ENCODE measurements at regions not wholly inside any gene's neighbourhood (a gene's known extent, or its start where the extent isn't known, plus 50 kb on each side); places are given as distances from the start of the nearest gene placed in this dataset.

DNA sequence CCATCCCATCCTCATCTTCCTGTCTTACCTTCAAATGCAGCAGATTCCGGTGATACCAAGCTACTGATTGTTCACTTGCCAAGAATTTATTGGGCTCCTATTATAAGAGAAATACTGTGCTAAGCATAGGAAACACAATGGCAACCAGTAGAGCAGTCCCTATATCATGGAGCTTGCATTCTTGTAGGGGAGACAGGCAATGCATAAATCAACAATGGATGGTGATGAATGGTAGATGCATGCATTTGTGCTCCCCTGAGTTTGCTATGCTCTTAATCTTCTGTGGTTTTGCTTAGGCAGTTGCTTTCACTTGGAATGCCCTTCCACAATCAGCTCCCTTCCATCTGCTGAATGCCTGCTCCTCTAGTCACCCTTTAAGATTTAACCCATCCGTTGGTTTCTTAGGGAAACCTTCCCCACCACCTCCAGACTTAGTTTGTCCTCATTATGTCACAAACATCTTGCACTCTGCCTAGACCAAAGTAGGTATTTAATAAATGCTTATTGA lies 200.2 kb upstream of the TOX3 start:
- no peak for DNase-seq

DNA sequence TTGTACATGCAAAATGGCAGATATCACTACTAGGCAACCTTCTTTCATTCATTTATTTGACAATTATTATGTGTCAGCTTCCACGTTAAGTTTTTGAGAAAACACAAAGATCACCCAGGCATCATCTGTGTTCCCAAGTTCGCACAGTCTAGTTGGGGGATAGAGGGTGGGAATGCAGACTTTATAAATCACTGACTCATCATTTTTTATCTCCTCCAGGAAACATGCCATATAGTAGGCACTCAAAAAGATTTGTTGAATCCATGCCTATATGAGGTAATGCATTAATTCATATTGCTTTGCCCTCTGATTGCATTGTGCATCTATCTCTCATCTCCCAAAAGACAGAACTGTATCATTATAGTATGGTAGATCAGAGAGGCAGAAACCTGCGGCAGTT lies 196.8 kb upstream of the TOX3 start:
- no peak overlapping the region for H3K27ac ChIP-seq
- WGBS, 4 donors = 63 to 75% (median 73%) methylated on average over 3 of the region's 3 CpGs

More for the DNA sequence above, 200.2 kb upstream of the TOX3 start:
- Histone ChIP-seq H3K4me3 (no peak overlapping the region), H3K27me3 (no peaks in the 10 kb centered on the region), H3K9me3 (replicated peaks in 1 of 3) (no peaks in the 10 kb centered on the region), H3K4me1 (replicated peaks in 1 of 2) (no peaks in the 10 kb centered on the region), H3K27ac (no peak overlapping the region), H3K36me3 (replicated peaks in 1 of 2) (no peaks in the 10 kb centered on the region)
- TF ChIP-seq, protein P1, sequence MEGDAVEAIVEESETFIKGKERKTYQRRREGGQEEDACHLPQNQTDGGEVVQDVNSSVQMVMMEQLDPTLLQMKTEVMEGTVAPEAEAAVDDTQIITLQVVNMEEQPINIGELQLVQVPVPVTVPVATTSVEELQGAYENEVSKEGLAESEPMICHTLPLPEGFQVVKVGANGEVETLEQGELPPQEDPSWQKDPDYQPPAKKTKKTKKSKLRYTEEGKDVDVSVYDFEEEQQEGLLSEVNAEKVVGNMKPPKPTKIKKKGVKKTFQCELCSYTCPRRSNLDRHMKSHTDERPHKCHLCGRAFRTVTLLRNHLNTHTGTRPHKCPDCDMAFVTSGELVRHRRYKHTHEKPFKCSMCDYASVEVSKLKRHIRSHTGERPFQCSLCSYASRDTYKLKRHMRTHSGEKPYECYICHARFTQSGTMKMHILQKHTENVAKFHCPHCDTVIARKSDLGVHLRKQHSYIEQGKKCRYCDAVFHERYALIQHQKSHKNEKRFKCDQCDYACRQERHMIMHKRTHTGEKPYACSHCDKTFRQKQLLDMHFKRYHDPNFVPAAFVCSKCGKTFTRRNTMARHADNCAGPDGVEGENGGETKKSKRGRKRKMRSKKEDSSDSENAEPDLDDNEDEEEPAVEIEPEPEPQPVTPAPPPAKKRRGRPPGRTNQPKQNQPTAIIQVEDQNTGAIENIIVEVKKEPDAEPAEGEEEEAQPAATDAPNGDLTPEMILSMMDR (IDR thresholded peaks at IDR 0.05) = no peak
- no peak for TF ChIP-seq POLR2A (IDR thresholded peaks at IDR 0.05)
- intact Hi-C loops (cut with DNase I) = no loop called here
- WGBS, 4 donors = 68 to 87% (median 69%) methylated on average over 2 of the region's 2 CpGs

DNA sequence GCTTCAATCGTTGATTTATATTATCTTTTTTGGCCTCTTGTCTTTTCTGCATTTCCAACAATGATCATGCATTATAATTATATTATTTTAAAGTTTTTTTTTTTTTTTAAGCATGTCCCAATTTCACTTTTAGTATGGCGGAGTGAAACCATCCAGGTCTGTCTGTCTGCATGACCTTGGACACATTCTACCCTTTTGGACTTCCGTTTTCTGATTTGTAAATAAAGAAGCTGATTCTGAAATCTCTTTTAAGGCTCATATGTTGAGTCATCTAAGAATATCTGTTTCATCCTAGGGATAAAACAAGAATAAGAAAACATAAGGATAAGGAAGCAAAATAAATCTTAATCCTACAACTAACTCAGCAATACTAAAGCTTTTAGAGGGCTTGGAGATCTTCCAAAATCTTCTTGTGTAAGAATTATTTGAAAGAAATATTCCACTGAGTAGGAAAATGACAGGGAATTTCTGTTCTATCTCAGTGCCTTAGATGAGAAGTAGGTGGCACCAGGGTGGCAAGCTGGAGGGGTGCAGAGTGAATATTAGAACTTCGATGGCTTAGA lies 195.7 kb upstream of the TOX3 start:
- H3K27ac ChIP-seq = no peak overlapping the region
- WGBS, 4 donors = 58 to 64% (median 59%) methylated on average over 4 of the region's 4 CpGs
- no peaks in the 10 kb centered on the region for H3K4me1 ChIP-seq (replicated peaks in 1 of 2)
- DNase-seq = no peak
- no peak for TF ChIP-seq POLR2A (IDR thresholded peaks at IDR 0.05)
- TF ChIP-seq, protein P1 (IDR thresholded peaks at IDR 0.05) = no peak
- H3K27me3 ChIP-seq = no peaks in the 10 kb centered on the region
- intact Hi-C loops (cut with DNase I) = no loop called here
- H3K36me3 ChIP-seq (replicated peaks in 1 of 2) = no peaks in the 10 kb centered on the region
- no peaks in the 10 kb centered on the region for H3K9me3 ChIP-seq (replicated peaks in 1 of 3)
- no peak overlapping the region for H3K4me3 ChIP-seq

More for the DNA sequence above, 196.8 kb upstream of the TOX3 start:
- TF ChIP-seq POLR2A (IDR thresholded peaks at IDR 0.05) = no peak
- TF ChIP-seq, protein P1 (IDR thresholded peaks at IDR 0.05) = no peak
- no peaks in the 10 kb centered on the region for H3K9me3 ChIP-seq (replicated peaks in 1 of 3)
- no peak overlapping the region for H3K4me3 ChIP-seq
- intact Hi-C loops (cut with DNase I) = no loop called here
- no peaks in the 10 kb centered on the region for H3K27me3 ChIP-seq
- no peaks in the 10 kb centered on the region for H3K4me1 ChIP-seq (replicated peaks in 1 of 2)
- DNase-seq = no peak
- no peaks in the 10 kb centered on the region for H3K36me3 ChIP-seq (replicated peaks in 1 of 2)

DNA sequence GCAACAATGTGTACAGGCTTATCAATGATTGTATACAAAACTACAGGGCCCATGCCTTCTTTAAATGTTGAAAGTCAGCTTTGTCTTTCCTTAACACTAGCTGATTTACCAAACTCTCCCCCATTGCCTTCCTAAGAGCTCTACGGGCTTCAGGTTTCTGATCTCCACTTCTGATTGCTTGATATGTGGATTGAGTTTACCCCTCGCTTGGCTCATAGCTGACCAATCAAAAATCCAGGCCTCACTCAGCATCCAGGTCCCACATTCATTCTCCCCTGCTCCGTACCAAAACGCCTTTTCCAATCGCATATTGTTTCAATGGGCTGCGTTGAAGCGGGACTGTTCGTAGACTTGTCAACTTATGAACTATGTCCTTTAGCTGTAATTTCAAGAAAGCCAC lies 195.1 kb upstream of the TOX3 start:
- no peak for DNase-seq
- no peaks in the 10 kb centered on the region for H3K9me3 ChIP-seq (replicated peaks in 1 of 3)
- no peak overlapping the region for H3K27ac ChIP-seq
- no peaks in the 10 kb centered on the region for H3K36me3 ChIP-seq (replicated peaks in 1 of 2)
- intact Hi-C loops (cut with DNase I) = no loop called here
- TF ChIP-seq, protein P1 (IDR thresholded peaks at IDR 0.05) = no peak
- TF ChIP-seq POLR2A (IDR thresholded peaks at IDR 0.05) = no peak
- H3K27me3 ChIP-seq = no peaks in the 10 kb centered on the region
- no peaks in the 10 kb centered on the region for H3K4me1 ChIP-seq (replicated peaks in 1 of 2)
- 79 to 87% (median 83%) methylated on average over 8 of the region's 8 CpGs for WGBS, 4 donors
- H3K4me3 ChIP-seq = no peak overlapping the region
